GM10248 (cell line): ENCODE measurements at regions not wholly inside any gene's neighbourhood (a gene's known extent, or its start where the extent isn't known, plus 50 kb on each side); places are given as distances from the start of the nearest gene placed in this dataset.

Experiments
- CTCF ChIA-PET: fragments of 300-600 bp; sonication (Branson Sonifier 250); formaldehyde crosslinking; extraction: SDS; loops from one replicate; lab custom pipeline; 2021; ENCODE audit warnings: antibody characterized with exemption; lab: Yijun Ruan, JAX
- POLR2A ChIA-PET: fragments of 350-650 bp; sonication (Branson Sonifier 250); formaldehyde crosslinking; extraction: SDS; loops from one replicate; lab custom pipeline; 2020; ENCODE audit warnings: antibody characterized with exemption; lab: Yijun Ruan, JAX
- DNase-seq: peaks from one replicate; pipeline ENCODE4 v3.0.0; 2012; ENCODE audit errors: extremely low spot score
- TF ChIP-seq, protein P1 (sequence below): IDR thresholded peaks from 2 replicates; pipeline ENCODE4 v1.5.1; 2012; ENCODE audit warnings: mild to moderate bottlenecking, low read depth; ENCODE audit errors: extremely low read depth, missing control alignments, control extremely low read depth

DNA sequence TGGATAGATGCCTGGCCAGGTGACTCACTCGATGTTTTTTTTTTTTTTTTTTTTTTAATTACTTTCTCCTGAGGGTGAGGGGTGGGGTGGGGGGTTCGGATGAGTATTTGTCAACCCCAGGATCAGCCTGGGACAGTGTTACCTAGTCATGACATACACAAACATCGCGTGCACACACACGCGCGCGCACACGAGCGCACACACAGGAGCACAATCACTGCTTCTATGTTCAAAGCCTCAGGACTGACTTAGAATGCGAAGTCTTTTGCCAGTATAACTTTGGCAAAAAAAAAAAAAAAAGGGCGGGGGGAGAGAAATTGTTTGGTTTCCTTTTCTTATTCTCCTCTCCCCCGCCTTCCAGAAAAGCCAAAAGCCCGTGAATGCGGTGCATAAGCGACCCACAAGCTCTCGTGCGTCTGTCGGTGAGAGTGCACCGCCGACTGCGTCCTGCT, 115.0 kb upstream of the TEX13C start:
- TF ChIP-seq, protein P1, sequence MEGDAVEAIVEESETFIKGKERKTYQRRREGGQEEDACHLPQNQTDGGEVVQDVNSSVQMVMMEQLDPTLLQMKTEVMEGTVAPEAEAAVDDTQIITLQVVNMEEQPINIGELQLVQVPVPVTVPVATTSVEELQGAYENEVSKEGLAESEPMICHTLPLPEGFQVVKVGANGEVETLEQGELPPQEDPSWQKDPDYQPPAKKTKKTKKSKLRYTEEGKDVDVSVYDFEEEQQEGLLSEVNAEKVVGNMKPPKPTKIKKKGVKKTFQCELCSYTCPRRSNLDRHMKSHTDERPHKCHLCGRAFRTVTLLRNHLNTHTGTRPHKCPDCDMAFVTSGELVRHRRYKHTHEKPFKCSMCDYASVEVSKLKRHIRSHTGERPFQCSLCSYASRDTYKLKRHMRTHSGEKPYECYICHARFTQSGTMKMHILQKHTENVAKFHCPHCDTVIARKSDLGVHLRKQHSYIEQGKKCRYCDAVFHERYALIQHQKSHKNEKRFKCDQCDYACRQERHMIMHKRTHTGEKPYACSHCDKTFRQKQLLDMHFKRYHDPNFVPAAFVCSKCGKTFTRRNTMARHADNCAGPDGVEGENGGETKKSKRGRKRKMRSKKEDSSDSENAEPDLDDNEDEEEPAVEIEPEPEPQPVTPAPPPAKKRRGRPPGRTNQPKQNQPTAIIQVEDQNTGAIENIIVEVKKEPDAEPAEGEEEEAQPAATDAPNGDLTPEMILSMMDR = no peak
- DNase-seq = no peak
- CTCF ChIA-PET = no interaction called here
- POLR2A ChIA-PET = no interaction called here

- TF ChIP-seq, protein P1 = no peak
- ChIA-PET POLR2A (no interaction called here), CTCF (interaction anchor here (0.6 kb wide), 1 partner anchor 8 kb away, joined by 3 read pairs; no protein-coding TSS in a partner anchor)
- DNase-seq = peak; percentile 10
Measured at GRCh38 chrX:125205133-125205917, 114.3 kb upstream of the TEX13C start.

- ChIA-PET CTCF (interaction anchor here (0.6 kb wide), 1 partner anchor 9 kb away, joined by 3 read pairs; no protein-coding TSS in a partner anchor), POLR2A (no interaction called here)
- TF ChIP-seq, protein P1 = no peak
- no peak for DNase-seq
Measured at GRCh38 chrX:125205918-125206665, 113.6 kb upstream of the TEX13C start.

DNA sequence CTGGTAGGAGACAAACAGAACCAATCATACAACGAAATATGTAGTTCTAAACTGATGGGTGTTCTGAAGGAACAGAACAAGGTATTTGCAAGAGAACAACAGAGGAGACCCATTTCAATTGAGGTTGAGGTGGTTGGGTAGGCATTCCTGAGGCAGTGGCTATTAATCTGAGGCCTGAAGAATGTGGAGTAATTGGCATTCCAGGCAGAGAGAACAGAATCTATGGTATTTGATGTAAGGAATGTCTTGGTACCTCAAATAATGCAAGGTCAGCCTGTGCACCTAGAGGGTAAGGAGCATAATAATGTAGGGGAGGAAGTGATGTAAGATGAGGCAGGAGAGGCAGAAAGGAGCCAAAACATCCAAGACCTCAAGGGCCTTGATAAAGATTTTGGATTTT, 109.5 kb upstream of the TEX13C start:
- ChIA-PET POLR2A (no interaction called here), CTCF (no interaction called here)
- DNase-seq = no peak
- TF ChIP-seq, protein P1 = no peak

GRCh38 chrX:125219852-125220251, 99.8 kb upstream of the TEX13C start:
- POLR2A ChIA-PET = no interaction called here
- no peak for DNase-seq
- TF ChIP-seq, protein P1 = no peak
- CTCF ChIA-PET = no interaction called here

- DNase-seq = no peak
- CTCF ChIA-PET = no interaction called here
- TF ChIP-seq, protein P1 = no peak
- POLR2A ChIA-PET = no interaction called here
Measured at GRCh38 chrX:125236955-125237354, 82.7 kb upstream of the TEX13C start.
